SU-DHL-6 (cell line): ENCODE measurements at regions not wholly inside any gene's neighbourhood (a gene's known extent, or its start where the extent isn't known, plus 50 kb on each side); places are given as distances from the start of the nearest gene placed in this dataset.
"Not testable (repeated sequence)": the region's sequence is repeated elsewhere in the genome, so short reads cannot be mapped to it uniquely, and the experiment has no call there.

Experiments
- H2AFZ ChIP-seq: fragments of 200-600 bp; sonication (generic); 2 replicates; pipeline ENCODE4 v1.6.1; 2014; ENCODE audit warnings: low read depth, mild to moderate bottlenecking, moderate library complexity, mixed read lengths, antibody characterized with exemption, low read length; ENCODE audit not compliant: severe bottlenecking
- H3F3A ChIP-seq: fragments of 200-600 bp; shearing (Covaris generic); 2 replicates; pipeline ENCODE4 v1.6.0; 2016; ENCODE audit warnings: antibody characterized with exemption, mild to moderate bottlenecking; ENCODE audit not compliant: insufficient read depth
- H3K27ac ChIP-seq: fragments of 200-600 bp; sonication (generic); 2 replicates; pipeline ENCODE4 v1.5.1; 2016; ENCODE audit warnings: low read depth, mild to moderate bottlenecking, low read length, moderate library complexity, mixed read lengths
- H3K27me3 ChIP-seq: fragments of 200-600 bp; sonication (generic), shearing (Covaris generic); 2 replicates; pipeline ENCODE4 v1.6.0; 2014; ENCODE audit warnings: mild to moderate bottlenecking, low read length
- H3K36me3 ChIP-seq: fragments of 200-600 bp; sonication (generic); 2 replicates; pipeline ENCODE4 v1.6.1; 2014; ENCODE audit warnings: mild to moderate bottlenecking, low read length, mixed read lengths
- H3K4me2 ChIP-seq: fragments of 300-600, 200-600 bp; shearing (Covaris generic), sonication (generic); 2 replicates; pipeline ENCODE4 v1.6.0; 2014; ENCODE audit warnings: low read length, low read depth, mild to moderate bottlenecking; ENCODE audit not compliant: poor library complexity, severe bottlenecking
- H3K4me3 ChIP-seq: fragments of 200-600 bp; sonication (generic); 2 replicates; pipeline ENCODE4 v1.5.1; 2014; ENCODE audit warnings: antibody characterized with exemption, low read length, mild to moderate bottlenecking, mixed read lengths; ENCODE audit not compliant: insufficient read depth, poor library complexity, severe bottlenecking
- H3K79me2 ChIP-seq: fragments of 200-600 bp; sonication (generic); 2 replicates; pipeline ENCODE4 v1.6.1; 2014; ENCODE audit warnings: mild to moderate bottlenecking, low read length, moderate library complexity; ENCODE audit not compliant: insufficient read depth
- H3K9ac ChIP-seq: fragments of 200-600 bp; sonication (generic); 2 replicates; pipeline ENCODE4 v1.7.0; 2014; ENCODE audit warnings: mild to moderate bottlenecking, low read length
- H3K9me2 ChIP-seq: fragments of 200-600 bp; sonication (generic); replicated peaks from 2 replicates; pipeline ENCODE4 v1.6.1; 2014; ENCODE audit warnings: low read length; ENCODE audit not compliant: insufficient read depth
- H3K9me3 ChIP-seq: fragments of 200-600 bp; sonication (generic); 2 replicates; pipeline ENCODE4 v1.6.1; 2014; ENCODE audit warnings: low read length, mixed read lengths; ENCODE audit not compliant: insufficient read depth
- H4K20me1 ChIP-seq: fragments of 200-600 bp; sonication (generic); 2 replicates; pipeline ENCODE4 v1.6.1; 2014; ENCODE audit warnings: low read depth, mild to moderate bottlenecking, antibody characterized with exemption, low read length, moderate library complexity, mixed read lengths
- CTCF ChIP-seq: fragments of 200-600 bp; sonication (generic); IDR thresholded peaks from one replicate; pipeline ENCODE4 v1.5.1; 2017; ENCODE audit warnings: antibody characterized with exemption, mild to moderate bottlenecking, low read length, moderate library complexity; ENCODE audit not compliant: insufficient read depth, poor library complexity, severe bottlenecking
- EZH2phosphoT487 ChIP-seq: fragments of 200-600 bp; sonication (generic), shearing (Covaris generic); conservative IDR thresholded peaks from 2 replicates; pipeline ENCODE4 v1.6.1; 2018; ENCODE audit warnings: mild to moderate bottlenecking, antibody characterized with exemption, low read length, moderate library complexity, mixed read lengths

GRCh38 chr9:764986-765385 lies 76.5 kb upstream of the DMRT1 start:
- Histone ChIP-seq H3K4me2 (no peak overlapping the region), H3K27me3 (no peaks in the 10 kb centered on the region), H3K27ac (no peak overlapping the region), H4K20me1 (no peaks in the 10 kb centered on the region), H3K4me3 (no peak overlapping the region), H3K9me3 (no peaks in the 10 kb centered on the region), H3K36me3 (no peaks in the 10 kb centered on the region), H3K9me2 (no peaks in the 10 kb centered on the region), H3F3A (no peaks in the 10 kb centered on the region), H2AFZ (no peak overlapping the region), H3K9ac (no peak overlapping the region), H3K79me2 (no peaks in the 10 kb centered on the region)
- no peak for TF ChIP-seq EZH2phosphoT487
- no peak for TF ChIP-seq CTCF

GRCh38 chr9:767061-767561 lies 74.4 kb upstream of the DMRT1 start:
- not testable (repeated sequence) for H3K9ac ChIP-seq, H3K4me2 ChIP-seq, H3K36me3 ChIP-seq, H3K79me2 ChIP-seq, H3K27me3 ChIP-seq, H2AFZ ChIP-seq, H3K9me2 ChIP-seq, H3K4me3 ChIP-seq, H3K9me3 ChIP-seq, H4K20me1 ChIP-seq, H3K27ac ChIP-seq, H3F3A ChIP-seq

- H3K4me3 ChIP-seq, result no peak overlapping the region
- no peaks in the 10 kb centered on the region for H3F3A ChIP-seq
- H3K27ac ChIP-seq, result no peak overlapping the region
- H3K9ac ChIP-seq, result no peak overlapping the region
- H2AFZ ChIP-seq, result no peak overlapping the region
- H3K27me3 ChIP-seq, result no peaks in the 10 kb centered on the region
- TF ChIP-seq EZH2phosphoT487 (no peak), CTCF (no peak)
- no peaks in the 10 kb centered on the region for H3K9me2 ChIP-seq
- no peak overlapping the region for H3K4me2 ChIP-seq
- no peaks in the 10 kb centered on the region for H3K9me3 ChIP-seq
- H3K36me3 ChIP-seq, result no peaks in the 10 kb centered on the region
- no peaks in the 10 kb centered on the region for H3K79me2 ChIP-seq
- no peaks in the 10 kb centered on the region for H4K20me1 ChIP-seq
Measured at GRCh38 chr9:776086-776485, 65.4 kb upstream of the DMRT1 start.

- Histone ChIP-seq H3K9ac (no peak overlapping the region), H3K9me3 (no peaks in the 10 kb centered on the region), H3K36me3 (no peaks in the 10 kb centered on the region), H3K27me3 (no peaks in the 10 kb centered on the region), H4K20me1 (no peaks in the 10 kb centered on the region), H2AFZ (no peak overlapping the region), H3F3A (no peaks in the 10 kb centered on the region), H3K79me2 (no peaks in the 10 kb centered on the region), H3K27ac (no peak overlapping the region), H3K9me2 (no peaks in the 10 kb centered on the region), H3K4me2 (no peak overlapping the region), H3K4me3 (no peak overlapping the region)
- TF ChIP-seq CTCF (no peak), EZH2phosphoT487 (no peak)
Measured at GRCh38 chr9:777978-778377, 63.5 kb upstream of the DMRT1 start.
